DMS53 (cell line): ENCODE measurements at regions not wholly inside any gene's neighbourhood (a gene's known extent, or its start where the extent isn't known, plus 50 kb on each side); places are given as distances from the start of the nearest gene placed in this dataset.
"Not testable (repeated sequence)": the region's sequence is repeated elsewhere in the genome, so short reads cannot be mapped to it uniquely, and the experiment has no call there.

ENCODE experiments used
- DNase-seq: peaks from one replicate; lab custom pipeline; 2025; lab: John Stamatoyannopoulos, UW

- DNase-seq: not testable (repeated sequence)
These were observed 747.8 kb upstream of the NRXN1 start for GRCh38 chr2:51779723-51780122.

DNA sequence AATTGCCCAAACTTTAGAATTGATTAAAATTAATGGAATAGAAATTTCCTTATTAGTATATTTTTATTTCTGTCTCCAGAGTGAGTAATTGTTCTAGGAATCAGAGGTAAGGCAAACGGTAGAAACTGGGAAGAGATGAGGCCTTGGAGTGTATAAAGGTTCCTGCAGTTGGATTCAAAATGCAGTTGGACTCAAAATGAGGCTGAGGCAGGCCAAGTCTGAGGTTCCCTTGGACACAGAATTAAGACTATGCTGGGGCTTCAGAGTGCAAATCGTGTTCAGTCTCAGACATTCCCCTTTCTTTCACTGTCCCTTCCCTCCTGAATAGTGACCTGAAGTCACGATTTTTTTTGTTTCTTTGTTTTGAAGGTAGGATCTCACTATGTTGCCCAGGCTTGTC lies 746.9 kb upstream of the NRXN1 start:
- no peak for DNase-seq

DNA sequence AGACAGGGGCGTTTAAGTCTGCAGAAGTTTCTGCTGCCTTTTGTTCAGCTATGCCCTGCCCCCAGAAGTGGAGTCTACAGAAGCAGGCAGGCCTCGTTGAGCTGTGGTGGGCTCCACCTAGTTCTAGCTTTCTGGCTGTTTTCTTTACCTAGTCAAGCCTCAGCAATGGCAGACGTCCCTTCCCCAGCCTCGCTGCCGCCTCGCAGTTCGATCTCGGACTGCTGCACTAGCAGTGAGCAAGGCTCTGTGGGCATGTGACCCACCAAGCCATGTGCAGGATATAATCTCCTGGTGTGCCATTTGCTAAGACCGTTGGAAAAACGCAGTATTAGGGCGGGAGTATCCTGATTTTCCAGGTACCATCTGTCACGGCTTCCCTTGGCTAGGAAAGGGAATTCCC lies 742.7 kb upstream of the NRXN1 start:
- DNase-seq: not testable (repeated sequence)

GRCh38 chr2:51760441-51760840 lies 728.5 kb upstream of the NRXN1 start:
- DNase-seq: no peak

- peak; percentile 9 for DNase-seq
These were observed 726.1 kb upstream of the NRXN1 start for GRCh38 chr2:51758081-51758480.

- DNase-seq: no peak
These were observed 702.2 kb upstream of the NRXN1 start for GRCh38 chr2:51734115-51734514.

DNA sequence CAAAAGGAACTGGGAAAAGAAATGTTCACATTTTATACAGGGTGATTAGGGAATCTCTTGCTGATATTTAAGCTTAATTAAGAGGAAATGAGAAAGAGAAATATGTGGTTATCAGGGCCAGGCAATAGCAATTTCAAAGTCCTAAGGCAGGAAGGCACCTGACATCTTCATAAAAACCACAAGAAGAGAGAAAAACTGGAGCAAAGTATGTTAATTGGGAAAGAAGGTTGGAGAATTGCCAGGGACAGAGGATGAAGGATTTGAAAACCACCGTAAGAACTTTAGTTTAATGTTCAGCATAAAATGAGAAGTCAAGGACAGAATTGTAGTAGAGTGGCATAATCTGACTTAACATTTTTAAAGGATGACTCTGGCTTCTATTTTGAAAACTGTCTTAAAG lies 691.8 kb upstream of the NRXN1 start:
- no peak for DNase-seq

DNA sequence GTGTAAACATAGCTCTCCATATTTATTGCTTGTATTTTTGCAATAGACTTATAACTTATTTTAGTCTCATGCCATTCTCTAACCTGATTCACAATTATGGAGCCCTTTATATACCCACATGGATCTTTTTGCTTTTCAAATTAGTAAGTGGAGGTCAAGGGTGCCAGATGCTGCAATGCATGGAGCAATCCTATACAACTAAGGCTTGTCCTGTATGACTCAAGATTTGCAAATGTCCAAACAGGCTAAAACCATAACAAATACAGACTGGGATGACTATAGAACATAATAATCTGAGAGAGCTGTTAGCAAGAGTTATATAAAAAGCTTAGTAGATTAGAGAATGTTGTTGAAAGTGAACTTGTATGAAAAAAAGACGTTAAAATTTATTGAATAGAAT lies 690.4 kb upstream of the NRXN1 start:
- peak; percentile 9 for DNase-seq

GRCh38 chr2:51720826-51721225 lies 688.9 kb upstream of the NRXN1 start:
- DNase-seq: no peak

DNA sequence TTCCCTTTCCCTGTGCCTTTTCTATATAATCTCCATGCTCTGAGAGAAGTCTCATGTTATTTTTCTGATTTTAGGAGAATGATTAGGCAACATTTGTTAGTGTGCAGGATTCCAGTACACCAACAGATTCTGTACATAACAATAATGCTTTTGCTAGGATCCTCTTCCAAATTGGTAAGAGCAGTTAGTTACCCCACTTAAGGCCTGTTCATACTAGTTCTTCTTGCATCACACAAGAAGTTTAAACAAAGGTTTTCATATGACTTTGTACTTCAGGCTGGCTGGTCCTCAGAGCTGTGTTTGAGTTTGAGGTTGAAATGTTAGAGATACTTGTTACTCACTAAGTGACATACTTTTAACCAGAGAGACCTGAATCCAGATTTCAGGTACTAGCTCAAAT lies 686.9 kb upstream of the NRXN1 start:
- DNase-seq: no peak

GRCh38 chr2:51717312-51717711 lies 685.4 kb upstream of the NRXN1 start:
- peak; percentile 74 for DNase-seq

DNA sequence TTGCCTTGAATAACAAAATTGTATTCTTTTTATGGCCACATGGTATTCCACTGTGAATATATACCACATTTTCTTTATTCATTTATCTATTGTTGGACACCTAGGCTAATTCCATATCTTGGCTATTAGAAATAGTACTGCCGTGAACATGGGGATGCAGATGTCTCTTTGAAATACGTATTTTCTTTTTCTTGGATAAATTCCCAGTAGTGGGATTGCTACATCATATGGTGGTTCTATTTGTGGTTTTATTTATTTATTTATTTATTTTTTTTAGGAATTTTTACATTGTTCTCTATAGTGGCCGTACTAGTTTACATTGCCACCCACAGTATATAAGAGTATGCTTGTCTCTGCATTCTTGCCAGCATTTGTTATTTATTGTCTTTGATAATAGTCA lies 679.8 kb upstream of the NRXN1 start:
- no peak for DNase-seq

DNA sequence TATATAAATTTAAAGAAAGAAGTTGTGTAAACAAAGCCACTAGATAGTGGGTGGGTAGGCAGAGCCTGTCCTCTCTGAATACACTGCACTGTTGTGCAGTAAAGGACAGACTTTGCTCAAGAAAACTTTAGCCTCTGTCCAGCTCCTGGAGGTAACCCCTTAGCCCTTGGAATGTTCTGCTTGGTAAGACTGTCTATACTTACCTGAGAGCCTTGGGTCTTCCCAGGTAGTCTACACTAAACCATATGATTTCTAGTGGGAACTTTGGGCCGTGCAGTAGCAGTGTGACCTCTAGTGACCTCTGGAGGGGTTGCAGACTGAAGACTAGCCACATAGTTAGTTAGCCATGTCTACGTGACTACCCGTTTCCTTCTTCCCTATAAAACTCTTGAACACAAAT lies 678.3 kb upstream of the NRXN1 start:
- DNase-seq: peak; percentile 63

DNA sequence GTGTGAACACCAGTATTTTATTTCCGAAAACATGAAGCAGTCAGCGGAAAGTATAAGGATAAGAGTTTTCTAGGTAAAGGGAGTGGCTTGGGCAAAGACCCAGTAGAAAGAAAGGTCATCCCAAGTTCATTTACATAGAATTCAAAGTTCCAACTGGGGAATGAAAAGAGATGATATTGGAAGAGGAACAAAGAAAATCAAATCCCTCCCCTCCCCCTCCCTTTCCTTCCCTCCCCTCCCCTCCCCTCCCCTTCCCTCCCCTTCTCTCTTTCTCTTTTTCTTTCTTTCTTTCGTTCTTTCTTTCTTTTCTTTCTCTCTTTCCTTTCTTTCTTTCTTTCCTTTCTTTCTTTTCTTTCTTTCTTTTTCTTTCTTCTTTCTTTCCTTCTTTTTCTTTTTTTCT lies 675.7 kb upstream of the NRXN1 start:
- no peak for DNase-seq

DNA sequence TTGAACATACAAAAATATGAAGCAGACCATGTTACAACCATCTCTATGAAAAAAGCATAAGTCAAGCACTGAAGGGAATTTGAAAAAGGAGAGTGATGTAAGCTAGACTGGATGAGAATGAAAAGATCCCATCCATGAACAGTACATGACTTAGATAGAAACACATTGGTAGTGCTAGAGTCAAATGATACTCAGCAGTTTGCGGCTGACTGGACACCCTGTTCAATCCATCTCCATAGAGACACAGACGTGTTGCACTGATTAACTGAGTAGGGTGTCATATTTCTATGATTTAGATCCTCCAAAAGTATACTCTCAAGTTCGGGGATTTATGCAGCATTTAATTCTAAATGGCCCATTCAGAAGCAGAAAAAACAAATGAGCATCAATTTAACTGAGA lies 674.3 kb upstream of the NRXN1 start:
- no peak for DNase-seq

GRCh38 chr2:51705417-51705816 lies 673.5 kb upstream of the NRXN1 start:
- no peak for DNase-seq

- DNase-seq: no peak
These were observed 666.1 kb upstream of the NRXN1 start for GRCh38 chr2:51698021-51698420.

GRCh38 chr2:51697095-51697494 lies 665.2 kb upstream of the NRXN1 start:
- no peak for DNase-seq

DNA sequence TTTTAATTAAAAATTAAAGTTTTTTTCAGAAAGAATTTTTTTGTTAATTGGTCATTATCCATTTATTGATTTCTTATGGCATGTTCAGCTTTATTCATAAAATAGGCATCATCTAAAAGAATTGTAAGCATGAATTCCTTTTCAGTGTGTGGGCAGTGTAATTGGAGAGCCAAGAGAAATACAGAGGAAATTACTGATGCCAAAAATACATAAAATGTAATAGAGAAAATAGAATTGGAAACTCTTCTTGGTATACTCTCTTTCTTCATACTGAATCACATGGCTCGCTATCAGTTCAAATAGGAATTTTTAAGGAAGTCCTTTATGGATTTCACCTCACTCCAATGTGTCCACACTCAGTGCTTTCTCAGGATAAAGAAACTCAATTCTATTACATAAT lies 663.6 kb upstream of the NRXN1 start:
- DNase-seq: no peak

GRCh38 chr2:51693640-51694039 lies 661.7 kb upstream of the NRXN1 start:
- no peak for DNase-seq

DNA sequence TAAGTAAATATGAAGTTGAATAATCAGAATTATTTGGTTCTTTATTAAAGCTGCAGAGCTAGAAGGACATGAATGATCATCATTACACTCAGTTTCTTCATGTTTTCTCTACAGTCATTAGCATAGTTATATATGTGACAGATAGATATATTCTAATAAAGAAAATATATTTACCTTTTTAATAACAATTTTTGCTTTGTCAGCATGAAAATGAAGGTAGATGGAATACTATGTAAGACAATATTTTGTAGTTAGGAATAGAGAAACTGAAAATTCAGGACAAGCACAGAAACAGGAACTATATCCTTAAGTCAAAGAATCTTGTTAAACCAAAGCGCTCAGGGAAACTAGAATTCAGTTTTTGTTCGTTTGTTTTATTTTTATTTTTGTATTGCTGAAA lies 649.9 kb upstream of the NRXN1 start:
- DNase-seq: no peak

- no peak for DNase-seq
These were observed 641.7 kb upstream of the NRXN1 start for GRCh38 chr2:51673628-51674027.

- DNase-seq: no peak
These were observed 635.7 kb upstream of the NRXN1 start for GRCh38 chr2:51667679-51668078.

DNA sequence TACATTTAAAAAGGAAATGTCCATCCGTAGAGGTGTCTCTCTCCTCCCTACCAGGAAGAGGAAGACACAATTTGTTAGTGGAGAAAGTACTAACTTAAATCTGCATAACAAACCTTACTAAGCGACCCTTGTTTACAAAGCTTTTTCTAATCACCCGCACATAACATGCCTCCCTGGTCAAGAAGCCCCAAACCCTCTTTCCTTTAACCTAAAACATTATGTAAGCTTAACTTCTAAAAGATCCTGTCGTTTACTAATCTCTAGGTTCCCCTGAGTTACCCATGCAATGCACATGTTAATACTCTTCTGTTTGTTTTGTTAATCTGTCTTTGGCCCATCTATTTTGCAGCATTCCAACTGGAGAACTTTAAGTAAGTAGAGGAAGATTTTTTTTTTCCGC lies 630.3 kb upstream of the NRXN1 start:
- no peak for DNase-seq

DNA sequence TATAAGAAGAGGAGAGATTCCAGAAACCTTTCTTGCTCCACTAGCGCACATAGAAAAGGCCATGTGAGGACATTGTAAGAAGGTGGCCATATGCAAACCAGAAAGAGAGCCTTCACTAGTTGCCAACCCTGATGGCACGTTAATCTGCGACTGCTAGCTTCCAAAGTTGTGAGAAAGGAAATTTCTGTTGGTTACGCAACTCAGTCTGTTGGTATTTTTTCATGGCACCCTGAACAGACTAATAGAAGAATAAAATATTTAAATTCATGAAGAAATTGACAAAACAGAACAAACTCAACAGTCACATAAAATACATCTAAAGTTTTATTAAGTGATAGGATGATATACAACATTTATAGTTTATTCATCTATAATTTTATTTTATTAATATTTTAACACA lies 625.9 kb upstream of the NRXN1 start:
- DNase-seq: no peak
